ENCODE measurements at regions not wholly inside any gene's neighbourhood (a gene's known extent, or its start where the extent isn't known, plus 50 kb on each side); places are given as distances from the start of the nearest gene placed in this dataset.

GRCh38 chr16:26740771-26741170 is 326.0 kb upstream of the C16orf82 start:
- DNase-seq (ENCODE audit: low spot score) (no peak), FAIRE-seq (no peak), ATAC-seq (no peak)
- no peaks in the 10 kb centered on the region for H3K4me1 ChIP-seq (ENCODE audit: insufficient read depth, low read length)
- H3K79me2 ChIP-seq (ENCODE audit: insufficient read depth, low read length), result no peaks in the 10 kb centered on the region
- in situ Hi-C loops (cut with HindIII; ENCODE audit: extremely low pct_ligation_motif_present, low pct_unique_long_range_greater_than_20kb) (no loop called here), intact Hi-C loops (cut with micrococcal nuclease; ENCODE audit: unreplicated experiment) (no loop called here)
- H3K9me3 ChIP-seq (ENCODE audit: low read length), result no peaks in the 10 kb centered on the region
- 5% methylated on average over 2 of the region's 2 CpGs for WGBS (ENCODE audit: low lambda C conversion rate)
- no peak overlapping the region for H3K9ac ChIP-seq (ENCODE audit: insufficient read depth, low read depth, low read length)
- H3K36me3 ChIP-seq (replicated peaks in 1 of 2; ENCODE audit: control insufficient read depth in 1 of 2, insufficient read depth in 2 of 2, low read length in 2 of 2), result no peaks in the 10 kb centered on the region
- no peaks in the 10 kb centered on the region for H4K20me1 ChIP-seq (ENCODE audit: insufficient read depth, low read length)
- ChIA-PET CTCF (ENCODE audit: low intra/inter-chr PET ratio, low total read pairs) (no interaction called here), POLR2A (no interaction called here)
- H3K27me3 ChIP-seq (ENCODE audit: control insufficient read depth in 1 of 2, insufficient read depth in 2 of 2, low read length in 2 of 2), result 0 out of 5 replicates have a peak, but pooled peaks cover 0 to 5% of the 10 kb centered on the region in 2 experiments
- no TSS peak for BruUV-seq (replicated peaks)
- H3K4me3 ChIP-seq (replicated peaks in 1 of 3; ENCODE audit: insufficient read depth in 1 of 3, low read depth in 2 of 3, low read length in 3 of 3), result no peak overlapping the region
- H2AFZ ChIP-seq (ENCODE audit: low read length), result no peak overlapping the region
- H3K27ac ChIP-seq (ENCODE audit: extremely low read length, insufficient read depth, low read length), result no peak overlapping the region
- TF ChIP-seq MEF2D (CRISPR knock-in tag; IDR thresholded peaks at IDR 0.05) (no peak), PAF1 (CRISPR knock-in tag; IDR thresholded peaks at IDR 0.05) (no peak), ZFP36L2 (CRISPR knock-in tag; IDR thresholded peaks at IDR 0.05) (no peak), U2AF2 (IDR thresholded peaks at IDR 0.05; ENCODE audit: low read depth, low read length) (no peak), ZNF761 (CRISPR knock-in tag; conservative IDR thresholded peaks at IDR 0.05) (no peak), ZNF512B (CRISPR knock-in tag; IDR thresholded peaks at IDR 0.05; ENCODE audit: borderline replicate concordance) (no peak), ZNF282 (IDR thresholded peaks at IDR 0.05; ENCODE audit: partially characterized antibody) (no peak), SMAD3 (CRISPR knock-in tag; IDR thresholded peaks at IDR 0.05) (no peak), BCLAF1 (IDR thresholded peaks at IDR 0.05) (no peak), ZNF777 (CRISPR knock-in tag; IDR thresholded peaks at IDR 0.05) (no peak), NFKBIZ (CRISPR knock-in tag; IDR thresholded peaks at IDR 0.05) (no peak), SP140L (CRISPR knock-in tag; IDR thresholded peaks at IDR 0.05; ENCODE audit: borderline replicate concordance) (no peak)
- no peak overlapping the region for H3K4me2 ChIP-seq (ENCODE audit: low read depth, low read length)

All from HepG2 (cell line).